ENCODE measurements at regions not wholly inside any gene's neighbourhood (a gene's known extent, or its start where the extent isn't known, plus 50 kb on each side); places are given as distances from the start of the nearest gene placed in this dataset.

DNA sequence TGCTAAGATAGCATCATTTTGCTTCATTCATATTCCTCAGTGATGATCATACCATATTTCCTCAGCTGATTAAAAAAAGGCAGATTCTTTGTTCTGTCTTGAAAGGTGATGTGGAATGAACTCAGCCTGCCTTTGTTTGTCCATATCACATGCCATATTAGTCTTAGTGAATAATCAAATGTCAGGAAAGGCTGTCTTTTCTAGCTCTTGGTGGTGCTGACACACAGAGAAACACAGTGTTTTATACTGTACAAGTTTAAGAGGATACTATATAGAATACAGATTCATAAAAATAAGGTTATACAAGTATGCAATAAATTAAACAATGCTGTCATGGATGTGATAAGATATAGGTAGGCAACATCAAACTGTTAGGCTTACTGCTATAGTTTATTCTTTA is 97.1 kb upstream of the FAM98A start:
- TF ChIP-seq CTCF (IDR thresholded peaks at IDR 0.05; ENCODE audit: low read depth, low read length, missing input control) (no peak), TAF1 (conservative IDR thresholded peaks at IDR 0.05) (no peak), RAD21 (IDR thresholded peaks at IDR 0.05) (no peak), EGR1 (IDR thresholded peaks at IDR 0.05; ENCODE audit: low read depth in 2 of 2) (no peak)
- TF ChIP-seq, protein P1, sequence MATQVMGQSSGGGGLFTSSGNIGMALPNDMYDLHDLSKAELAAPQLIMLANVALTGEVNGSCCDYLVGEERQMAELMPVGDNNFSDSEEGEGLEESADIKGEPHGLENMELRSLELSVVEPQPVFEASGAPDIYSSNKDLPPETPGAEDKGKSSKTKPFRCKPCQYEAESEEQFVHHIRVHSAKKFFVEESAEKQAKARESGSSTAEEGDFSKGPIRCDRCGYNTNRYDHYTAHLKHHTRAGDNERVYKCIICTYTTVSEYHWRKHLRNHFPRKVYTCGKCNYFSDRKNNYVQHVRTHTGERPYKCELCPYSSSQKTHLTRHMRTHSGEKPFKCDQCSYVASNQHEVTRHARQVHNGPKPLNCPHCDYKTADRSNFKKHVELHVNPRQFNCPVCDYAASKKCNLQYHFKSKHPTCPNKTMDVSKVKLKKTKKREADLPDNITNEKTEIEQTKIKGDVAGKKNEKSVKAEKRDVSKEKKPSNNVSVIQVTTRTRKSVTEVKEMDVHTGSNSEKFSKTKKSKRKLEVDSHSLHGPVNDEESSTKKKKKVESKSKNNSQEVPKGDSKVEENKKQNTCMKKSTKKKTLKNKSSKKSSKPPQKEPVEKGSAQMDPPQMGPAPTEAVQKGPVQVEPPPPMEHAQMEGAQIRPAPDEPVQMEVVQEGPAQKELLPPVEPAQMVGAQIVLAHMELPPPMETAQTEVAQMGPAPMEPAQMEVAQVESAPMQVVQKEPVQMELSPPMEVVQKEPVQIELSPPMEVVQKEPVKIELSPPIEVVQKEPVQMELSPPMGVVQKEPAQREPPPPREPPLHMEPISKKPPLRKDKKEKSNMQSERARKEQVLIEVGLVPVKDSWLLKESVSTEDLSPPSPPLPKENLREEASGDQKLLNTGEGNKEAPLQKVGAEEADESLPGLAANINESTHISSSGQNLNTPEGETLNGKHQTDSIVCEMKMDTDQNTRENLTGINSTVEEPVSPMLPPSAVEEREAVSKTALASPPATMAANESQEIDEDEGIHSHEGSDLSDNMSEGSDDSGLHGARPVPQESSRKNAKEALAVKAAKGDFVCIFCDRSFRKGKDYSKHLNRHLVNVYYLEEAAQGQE (IDR thresholded peaks at IDR 0.05), result no peak
